Endothelial cell of umbilical vein (primary cell): ENCODE measurements at regions not wholly inside any gene's neighbourhood (a gene's known extent, or its start where the extent isn't known, plus 50 kb on each side); places are given as distances from the start of the nearest gene placed in this dataset.

ENCODE experiments used
- BruUV-seq: library from RNA; stranded (reverse); fragments of 400-500 nt; replicated peaks from 2 replicates; lab custom pipeline; 2021; lab: Mats Ljungman, UMichigan
- CTCF ChIA-PET: fragments of 300-600, 350-600 bp; sonication (Branson Sonifier 250); formaldehyde crosslinking; loops from one replicate; lab custom pipeline; 2021; ENCODE audit warnings: antibody characterized with exemption, inconsistent platforms; lab: Charles Lee
- POLR2A ChIA-PET: fragments of 300-600, 350-600 bp; sonication (Branson Sonifier 250); formaldehyde crosslinking; loops from one replicate; lab custom pipeline; 2021; ENCODE audit warnings: antibody characterized with exemption, inconsistent platforms; lab: Charles Lee
- DNase-seq: peaks from one replicate; pipeline ENCODE4 v3.0.0-alpha.2; 2011; ENCODE audit warnings: low read depth, low spot score
- FAIRE-seq: peaks from 2 replicates; lab custom pipeline; 2011; peaks lifted over from hg19 to GRCh38; lab: Jason Lieb, UNC
- H2AFZ ChIP-seq: 2 replicates; pipeline ENCODE4 v1.6.0; 2012; ENCODE audit warnings: low read depth, low read length, control low read depth, inconsistent platforms
- H3K27ac ChIP-seq: 2 replicates; pipeline ENCODE4 v1.5.1; 2011; ENCODE audit warnings: low read depth, mild to moderate bottlenecking, control low read depth, low read length, moderate library complexity; ENCODE audit not compliant: insufficient read depth
- H3K27me3 ChIP-seq, 2 experiments: 2 replicates each; pipeline versions ENCODE4 v1.6.0 to v1.6.1; 2011; ENCODE audit warnings: low read length in 2 of 2, mixed read lengths in 1 of 2; ENCODE audit not compliant: control insufficient read depth in 2 of 2, insufficient read depth in 2 of 2
- H3K36me3 ChIP-seq, 2 experiments: 2 replicates in 1 of 2; 3 replicates in 1 of 2; pipeline ENCODE4 v1.5.1; 2011; ENCODE audit warnings: low read length in 2 of 2, mild to moderate bottlenecking in 1 of 2, moderate library complexity in 1 of 2; ENCODE audit not compliant: control insufficient read depth in 2 of 2, insufficient read depth in 2 of 2; ENCODE audit errors: extremely low read depth in 1 of 2
- H3K4me1 ChIP-seq: 3 replicates; pipeline ENCODE4 v1.5.1; 2011; ENCODE audit warnings: mild to moderate bottlenecking, low read length; ENCODE audit not compliant: control insufficient read depth, insufficient read depth; ENCODE audit errors: extremely low read depth
- H3K4me2 ChIP-seq: 2 replicates; pipeline ENCODE4 v1.6.1; 2011; ENCODE audit warnings: low read length, control low read depth, mixed read lengths; ENCODE audit not compliant: insufficient read depth
- H3K4me3 ChIP-seq, 3 experiments: fragments of 200-600 bp in 1 of 3; sonication (generic), shearing (Covaris generic) in 1 of 3; replicated peaks in 1 of 3; 2 replicates each; pipeline ENCODE4 v1.5.1; 2011 to 2016; ENCODE audit warnings: control low read depth in 3 of 3, low read length in 3 of 3, mild to moderate bottlenecking in 2 of 3, inconsistent platforms in 1 of 3, low read depth in 1 of 3, moderate library complexity in 1 of 3; ENCODE audit not compliant: insufficient read depth in 1 of 3
- H3K79me2 ChIP-seq: 2 replicates; pipeline ENCODE4 v1.6.0; 2012; ENCODE audit warnings: low read length, inconsistent platforms; ENCODE audit not compliant: control insufficient read depth, insufficient read depth
- H3K9ac ChIP-seq: replicated peaks from 2 replicates; pipeline ENCODE3; 2011; ENCODE audit warnings: low read length, control low read depth; ENCODE audit not compliant: insufficient read depth; ENCODE audit errors: extremely low read depth
- H3K9me1 ChIP-seq: replicated peaks from 3 replicates; pipeline ENCODE4 v1.6.0; 2011; ENCODE audit warnings: mild to moderate bottlenecking, low read length; ENCODE audit not compliant: control insufficient read depth, insufficient read depth; ENCODE audit errors: extremely low read depth
- H3K9me3 ChIP-seq: replicated peaks from 2 replicates; pipeline ENCODE4 v1.5.1; 2012; ENCODE audit warnings: low read length, inconsistent platforms; ENCODE audit not compliant: control insufficient read depth, insufficient read depth
- H4K20me1 ChIP-seq: replicated peaks from 2 replicates; pipeline ENCODE3; 2011; ENCODE audit warnings: mild to moderate bottlenecking, low read length; ENCODE audit not compliant: control insufficient read depth, insufficient read depth; ENCODE audit errors: extremely low read depth
- EZH2 ChIP-seq: IDR thresholded peaks from 2 replicates; pipeline ENCODE4 v1.6.1; 2012; ENCODE audit warnings: borderline replicate concordance, low read depth, mild to moderate bottlenecking, moderate library complexity, low read length, inconsistent platforms; ENCODE audit not compliant: severe bottlenecking
- FOS ChIP-seq: IDR thresholded peaks from 2 replicates; pipeline ENCODE4 v1.6.1; 2011; ENCODE audit warnings: mild to moderate bottlenecking, low read length, moderate library complexity, borderline replicate concordance; ENCODE audit not compliant: insufficient read depth
- GATA2 ChIP-seq: IDR thresholded peaks from 2 replicates; pipeline ENCODE4 v1.7.0; 2011; ENCODE audit warnings: low read depth, mild to moderate bottlenecking, moderate library complexity, mixed read lengths, low read length; ENCODE audit not compliant: insufficient read length, insufficient read depth
- JUN ChIP-seq: IDR thresholded peaks from 2 replicates; pipeline ENCODE4 v1.6.1; 2011; ENCODE audit warnings: borderline replicate concordance, low read depth; ENCODE audit not compliant: insufficient read length, insufficient read depth
- MYC ChIP-seq: IDR thresholded peaks from one replicate; pipeline ENCODE4 v1.6.1; 2011; ENCODE audit warnings: mild to moderate bottlenecking, low read depth, low read length
- POLR2A ChIP-seq: IDR thresholded peaks from 2 replicates; pipeline ENCODE4 v1.6.1; 2012; ENCODE audit warnings: low read depth, mild to moderate bottlenecking, control low read depth, low read length
- POLR2AphosphoS5 ChIP-seq: IDR thresholded peaks from 2 replicates; pipeline ENCODE4 v1.6.1; 2012; ENCODE audit warnings: low read depth, mild to moderate bottlenecking, control low read depth, low read length, moderate library complexity; ENCODE audit not compliant: insufficient read depth
- dilution Hi-C: fragments of 300-500 bp; cut with MboI; formaldehyde crosslinking; loops from one replicate; pipeline ENCODE4 v1.15.0; 2019; ENCODE audit warnings: low sequenced_read_pairs; ENCODE audit not compliant: extremely low pct_ligation_motif_present
- intact Hi-C: fragments of 100-400 bp; cut with micrococcal nuclease; formaldehyde crosslinking; loops from one replicate; pipeline ENCODE4 v1.10.0; 2022
- TF ChIP-seq, protein P1 (sequence below), 2 donors: IDR thresholded peaks; 1 replicate in 1 of 2; 2 replicates in 1 of 2; pipeline ENCODE4 v1.5.1; 2011; ENCODE audit warnings: low read length in 2 of 2, mild to moderate bottlenecking in 2 of 2, moderate library complexity in 2 of 2, control low read depth in 1 of 2, inconsistent platforms in 1 of 2, low read depth in 1 of 2; ENCODE audit not compliant: insufficient read depth in 1 of 2; ENCODE audit errors: extremely low read depth in 1 of 2
- TF ChIP-seq, protein P2 (sequence below): IDR thresholded peaks from 2 replicates; pipeline ENCODE4 v1.6.1; 2011; ENCODE audit not compliant: insufficient read depth, insufficient read length

DNA sequence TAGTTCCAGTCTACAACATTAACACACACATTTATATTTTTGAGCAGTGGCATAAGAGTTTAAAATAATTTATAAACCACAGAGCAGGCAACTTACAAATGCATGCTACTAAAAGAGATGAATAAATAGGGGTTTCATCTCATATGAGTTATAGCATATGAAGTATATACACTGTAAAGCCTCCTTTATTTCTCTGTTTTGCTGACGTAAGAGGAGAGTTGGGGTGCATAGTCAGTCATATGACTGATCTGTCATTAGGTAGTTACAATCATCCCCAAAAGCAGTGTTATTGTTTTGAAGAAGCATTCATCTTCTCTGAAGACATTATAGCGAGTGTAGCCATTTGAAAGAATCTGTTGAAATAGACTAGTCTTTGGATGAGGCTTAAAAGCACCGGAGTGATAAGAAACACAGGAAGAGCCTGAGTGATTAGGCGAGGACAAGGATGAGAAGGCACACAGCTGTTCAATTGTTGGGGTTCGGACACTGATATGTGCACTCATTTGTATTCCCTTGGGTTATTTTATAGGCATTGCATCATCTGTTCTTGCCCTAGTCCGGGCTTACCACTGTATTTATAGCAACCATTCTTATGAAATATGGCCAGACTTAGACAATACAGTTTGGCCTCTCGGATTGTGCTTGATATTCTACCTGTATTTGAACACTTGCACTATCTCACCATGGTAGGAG lies 325.7 kb downstream of the SAMD5 start:
- TF ChIP-seq EZH2 (no peak), JUN (no peak), POLR2AphosphoS5 (no peak), POLR2A (no peak), MYC (no peak), GATA2 (no peak), FOS (no peak)
- TF ChIP-seq, protein P1, sequence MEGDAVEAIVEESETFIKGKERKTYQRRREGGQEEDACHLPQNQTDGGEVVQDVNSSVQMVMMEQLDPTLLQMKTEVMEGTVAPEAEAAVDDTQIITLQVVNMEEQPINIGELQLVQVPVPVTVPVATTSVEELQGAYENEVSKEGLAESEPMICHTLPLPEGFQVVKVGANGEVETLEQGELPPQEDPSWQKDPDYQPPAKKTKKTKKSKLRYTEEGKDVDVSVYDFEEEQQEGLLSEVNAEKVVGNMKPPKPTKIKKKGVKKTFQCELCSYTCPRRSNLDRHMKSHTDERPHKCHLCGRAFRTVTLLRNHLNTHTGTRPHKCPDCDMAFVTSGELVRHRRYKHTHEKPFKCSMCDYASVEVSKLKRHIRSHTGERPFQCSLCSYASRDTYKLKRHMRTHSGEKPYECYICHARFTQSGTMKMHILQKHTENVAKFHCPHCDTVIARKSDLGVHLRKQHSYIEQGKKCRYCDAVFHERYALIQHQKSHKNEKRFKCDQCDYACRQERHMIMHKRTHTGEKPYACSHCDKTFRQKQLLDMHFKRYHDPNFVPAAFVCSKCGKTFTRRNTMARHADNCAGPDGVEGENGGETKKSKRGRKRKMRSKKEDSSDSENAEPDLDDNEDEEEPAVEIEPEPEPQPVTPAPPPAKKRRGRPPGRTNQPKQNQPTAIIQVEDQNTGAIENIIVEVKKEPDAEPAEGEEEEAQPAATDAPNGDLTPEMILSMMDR (IDR thresholded peaks at IDR 0.05; ENCODE audit: extremely low read depth in 1 of 2, insufficient read depth in 1 of 2, low read depth in 1 of 2, low read length in 2 of 2), result no peak
- TF ChIP-seq, protein P2, sequence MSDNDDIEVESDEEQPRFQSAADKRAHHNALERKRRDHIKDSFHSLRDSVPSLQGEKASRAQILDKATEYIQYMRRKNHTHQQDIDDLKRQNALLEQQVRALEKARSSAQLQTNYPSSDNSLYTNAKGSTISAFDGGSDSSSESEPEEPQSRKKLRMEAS, result no peak
- FAIRE-seq, result no peak
- dilution Hi-C loops, result no loop called here
- POLR2A ChIA-PET, result no interaction called here
- H4K20me1 ChIP-seq, result no peaks in the 10 kb centered on the region
- no peak overlapping the region for H3K9ac ChIP-seq
- no peak for DNase-seq
- BruUV-seq, result no TSS peak
- H3K9me3 ChIP-seq, result no peaks in the 10 kb centered on the region
- no peaks in the 10 kb centered on the region for H3K9me1 ChIP-seq
- H3K4me2 ChIP-seq, result no peak overlapping the region
- H2AFZ ChIP-seq, result no peak overlapping the region
- no peaks in the 10 kb centered on the region for H3K79me2 ChIP-seq
- H3K36me3 ChIP-seq, result no peaks in the 10 kb centered on the region
- CTCF ChIA-PET, result no interaction called here
- no peaks in the 10 kb centered on the region for H3K4me1 ChIP-seq
- H3K27me3 ChIP-seq, result no peaks in the 10 kb centered on the region
- intact Hi-C loops, result no loop called here
- no peak overlapping the region for H3K4me3 ChIP-seq
- H3K27ac ChIP-seq, result no peak overlapping the region
